ENCODE measurements at regions not wholly inside any gene's neighbourhood (a gene's known extent, or its start where the extent isn't known, plus 50 kb on each side); places are given as distances from the start of the nearest gene placed in this dataset.

- no peaks in the 10 kb centered on the region for H3F3A ChIP-seq (ENCODE audit: low read depth)
- Mint-ChIP-seq H3K36me3 (no peaks in the 10 kb centered on the region), H3K9me3 (no peaks in the 10 kb centered on the region), H3K4me1 (peaks cover 45% of the 10 kb centered on the region), H3K4me3 (no peak overlapping the region), H3K27me3 (ENCODE audit: insufficient read depth, low read depth) (no peaks in the 10 kb centered on the region), H3K27ac (peak overlapping the region; percentile 17)
- H2AFZ ChIP-seq (replicated peaks): no peak overlapping the region
- no peak overlapping the region for H3K4me2 ChIP-seq
- no peak overlapping the region for H3K27ac ChIP-seq
- H3K27me3 ChIP-seq: no peaks in the 10 kb centered on the region
- peaks cover 14% of the 10 kb centered on the region for H3K4me1 ChIP-seq
- no peak overlapping the region for H3K4me3 ChIP-seq
- H3K36me3 ChIP-seq: no peaks in the 10 kb centered on the region
- H3K79me2 ChIP-seq (ENCODE audit: low read depth): no peaks in the 10 kb centered on the region
- H3K9ac ChIP-seq: no peak overlapping the region
- H4K20me1 ChIP-seq (ENCODE audit: low read depth): peaks cover 48% of the 10 kb centered on the region
- TF ChIP-seq CTCF (IDR thresholded peaks at IDR 0.05) (no peak), EZH2phosphoT487 (IDR thresholded peaks at IDR 0.05) (no peak), EZH2 (IDR thresholded peaks at IDR 0.05) (no peak)
- no peaks in the 10 kb centered on the region for H3K9me3 ChIP-seq (ENCODE audit: low read depth)
- DNase-seq (ENCODE audit: low spot score): peak; percentile 65
Measured at GRCh38 chr18:46387441-46388131, 269.4 kb downstream of the LOXHD1 start.

- no peak overlapping the region for H3K4me3 Mint-ChIP-seq
- Histone ChIP-seq H3K4me1 (peaks cover 14% of the 10 kb centered on the region), H3K4me3 (no peak overlapping the region), H3K27ac (no peak overlapping the region), H3K79me2 (ENCODE audit: low read depth) (no peaks in the 10 kb centered on the region), H3K36me3 (no peaks in the 10 kb centered on the region), H2AFZ (replicated peaks) (no peak overlapping the region), H3F3A (ENCODE audit: low read depth) (no peaks in the 10 kb centered on the region), H3K4me2 (no peak overlapping the region), H3K9me3 (ENCODE audit: low read depth) (no peaks in the 10 kb centered on the region), H3K27me3 (no peaks in the 10 kb centered on the region), H3K9ac (no peak overlapping the region), H4K20me1 (ENCODE audit: low read depth) (peaks cover 54% of the 10 kb centered on the region)
- TF ChIP-seq CTCF (IDR thresholded peaks at IDR 0.05) (no peak), EZH2 (IDR thresholded peaks at IDR 0.05) (no peak), EZH2phosphoT487 (IDR thresholded peaks at IDR 0.05) (no peak)
- H3K27me3 Mint-ChIP-seq (ENCODE audit: insufficient read depth, low read depth): no peaks in the 10 kb centered on the region
- H3K36me3 Mint-ChIP-seq: no peaks in the 10 kb centered on the region
- no peak for DNase-seq (ENCODE audit: low spot score)
- no peak overlapping the region for H3K27ac Mint-ChIP-seq
- H3K4me1 Mint-ChIP-seq: peaks cover 45% of the 10 kb centered on the region
- H3K9me3 Mint-ChIP-seq: no peaks in the 10 kb centered on the region
Measured at GRCh38 chr18:46388286-46388685, 268.7 kb downstream of the LOXHD1 start.

GRCh38 chr18:46392576-46392975 lies 264.4 kb downstream of the LOXHD1 start:
- Mint-ChIP-seq H3K27me3 (ENCODE audit: insufficient read depth, low read depth) (peaks cover 4% of the 10 kb centered on the region), H3K4me3 (no peak overlapping the region), H3K27ac (peak overlapping the region; percentile 74), H3K9me3 (no peaks in the 10 kb centered on the region), H3K4me1 (peaks cover 29% of the 10 kb centered on the region), H3K36me3 (peaks cover 7% of the 10 kb centered on the region)
- no peak for TF ChIP-seq CTCF (IDR thresholded peaks at IDR 0.05)
- H3K36me3 ChIP-seq: no peaks in the 10 kb centered on the region
- no peaks in the 10 kb centered on the region for H3F3A ChIP-seq (ENCODE audit: low read depth)
- no peak for DNase-seq (ENCODE audit: low spot score)
- no peaks in the 10 kb centered on the region for H3K79me2 ChIP-seq (ENCODE audit: low read depth)
- H3K4me3 ChIP-seq: no peak overlapping the region
- peaks cover 47% of the 10 kb centered on the region for H4K20me1 ChIP-seq (ENCODE audit: low read depth)
- no peak overlapping the region for H3K27ac ChIP-seq
- no peak overlapping the region for H2AFZ ChIP-seq (replicated peaks)
- peaks cover 3% of the 10 kb centered on the region for H3K4me1 ChIP-seq
- no peaks in the 10 kb centered on the region for H3K9me3 ChIP-seq (ENCODE audit: low read depth)
- H3K27me3 ChIP-seq: no peaks in the 10 kb centered on the region
- H3K9ac ChIP-seq: no peak overlapping the region
- no peak overlapping the region for H3K4me2 ChIP-seq
